ENCODE measurements at regions not wholly inside any gene's neighbourhood (a gene's known extent, or its start where the extent isn't known, plus 50 kb on each side); places are given as distances from the start of the nearest gene placed in this dataset.

GRCh38 chr18:77329651-77330050 is 80.0 kb downstream of the GALR1 start:
- DNase-seq, result no peak

- DNase-seq, result no peak
Observed at GRCh38 chr18:77334876-77335275, 85.2 kb downstream of the GALR1 start.

GRCh38 chr18:77337604-77338003 is 88.0 kb downstream of the GALR1 start:
- no peak for DNase-seq

- no peak for DNase-seq
Observed at GRCh38 chr18:77339093-77339492, 89.4 kb downstream of the GALR1 start.

- DNase-seq, result no peak
Observed at GRCh38 chr18:77339623-77340022, 90.0 kb downstream of the GALR1 start.

- DNase-seq, result no peak
Observed at GRCh38 chr18:77340815-77341214, 91.2 kb downstream of the GALR1 start.

- no peak for DNase-seq
Observed at GRCh38 chr18:77341527-77342325, 92.1 kb downstream of the GALR1 start.

- no peak for DNase-seq
Observed at GRCh38 chr18:77342736-77343135, 93.1 kb downstream of the GALR1 start.

GRCh38 chr18:77343846-77344510 is 94.3 kb downstream of the GALR1 start:
- no peak for DNase-seq

GRCh38 chr18:77344786-77345500 is 95.3 kb downstream of the GALR1 start:
- DNase-seq, result no peak

GRCh38 chr18:77346208-77346810 is 96.7 kb downstream of the GALR1 start:
- DNase-seq, result no peak

- DNase-seq, result peak; percentile 20
Observed at GRCh38 chr18:77353349-77353748, 103.7 kb downstream of the GALR1 start.

GRCh38 chr18:77359561-77360314 is 110.1 kb downstream of the GALR1 start:
- DNase-seq, result no peak

GRCh38 chr18:77360315-77361190 is 110.9 kb downstream of the GALR1 start:
- no peak for DNase-seq

- no peak for DNase-seq
Observed at GRCh38 chr18:77361382-77361781, 111.7 kb downstream of the GALR1 start.

GRCh38 chr18:77365667-77366066 is 116.0 kb downstream of the GALR1 start:
- DNase-seq, result no peak

GRCh38 chr18:77366067-77366719 is 116.5 kb downstream of the GALR1 start:
- no peak for DNase-seq

GRCh38 chr18:77366720-77367641 is 117.3 kb downstream of the GALR1 start:
- no peak for DNase-seq

- no peak for DNase-seq
Observed at GRCh38 chr18:77369644-77370043, 120.0 kb downstream of the GALR1 start.

Data from stimulated activated CD4-positive, alpha-beta T cell treated with anti-CD3 and anti-CD28 coated beads, Interleukin-15, amount 100 ng/mL, for 24 hours (primary cell).